CD14-positive monocyte (primary cell): ENCODE measurements at regions not wholly inside any gene's neighbourhood (a gene's known extent, or its start where the extent isn't known, plus 50 kb on each side); places are given as distances from the start of the nearest gene placed in this dataset.
"Not testable (repeated sequence)": the region's sequence is repeated elsewhere in the genome, so short reads cannot be mapped to it uniquely, and the experiment has no call there.

Source experiments
- DNase-seq, 3 donors: peaks; one replicate each; pipeline ENCODE4 v3.0.0-alpha.2; 2011 to 2022
- H2AFZ ChIP-seq: 2 replicates; pipeline ENCODE4 v1.6.0; 2012; ENCODE audit warnings: mild to moderate bottlenecking, low read depth, low read length, inconsistent platforms; ENCODE audit not compliant: insufficient read depth, poor library complexity, severe bottlenecking
- H3K27ac ChIP-seq, 2 donors: 1 replicate in 1 of 2; 2 replicates in 1 of 2; pipeline ENCODE4 v1.5.1; 2012 to 2013; ENCODE audit warnings: low read length in 2 of 2, control low read depth in 1 of 2, inconsistent platforms in 1 of 2, low read depth in 1 of 2, mild to moderate bottlenecking in 1 of 2
- H3K27me3 ChIP-seq, 2 donors: one replicate each; pipeline versions ENCODE4 v1.6.0 to v1.6.1; 2011 to 2013; ENCODE audit warnings: low read length in 2 of 2; ENCODE audit not compliant: control insufficient read depth in 2 of 2, insufficient read depth in 2 of 2
- H3K36me3 ChIP-seq, 2 donors: replicated peaks in 1 of 2; 1 replicate in 1 of 2; 2 replicates in 1 of 2; pipeline versions ENCODE4 v1.5.1 to v1.6.1; 2012 to 2013; ENCODE audit warnings: low read length in 2 of 2, control low read depth in 1 of 2, inconsistent platforms in 1 of 2, mild to moderate bottlenecking in 1 of 2; ENCODE audit not compliant: insufficient read depth in 2 of 2, control insufficient read depth in 1 of 2
- H3K4me1 ChIP-seq, 2 donors: 1 replicate in 1 of 2; 2 replicates in 1 of 2; pipeline versions ENCODE4 v1.5.1 to v1.6.1; 2012 to 2013; ENCODE audit warnings: low read length in 2 of 2, control low read depth in 1 of 2, inconsistent platforms in 1 of 2, mild to moderate bottlenecking in 1 of 2, moderate library complexity in 1 of 2; ENCODE audit not compliant: insufficient read depth in 2 of 2, control insufficient read depth in 1 of 2
- H3K4me2 ChIP-seq: replicated peaks from 2 replicates; pipeline ENCODE3; 2012; ENCODE audit warnings: low read length, moderate library complexity, mild to moderate bottlenecking; ENCODE audit not compliant: poor library complexity, severe bottlenecking; ENCODE audit errors: extremely low read depth
- H3K4me3 ChIP-seq, 3 experiments: fragments of 200-600 bp in 1 of 3; sonication (generic) in 1 of 3; replicated peaks in 1 of 3; 1 replicate in 2 of 3; 2 replicates in 1 of 3; pipeline ENCODE4 v1.5.1; 2011 to 2013; ENCODE audit warnings: low read length in 3 of 3, mild to moderate bottlenecking in 3 of 3, control low read depth in 2 of 3, low read depth in 2 of 3, inconsistent platforms in 1 of 3, moderate library complexity in 1 of 3
- H3K79me2 ChIP-seq: 2 replicates; pipeline ENCODE4 v1.6.0; 2012; ENCODE audit warnings: mild to moderate bottlenecking, control low read depth, inconsistent platforms, low read length, moderate library complexity; ENCODE audit not compliant: insufficient read depth
- H3K9ac ChIP-seq: 2 replicates; pipeline ENCODE4 v1.6.0; 2017; ENCODE audit warnings: low read length, mild to moderate bottlenecking; ENCODE audit not compliant: insufficient read depth, poor library complexity, severe bottlenecking
- H3K9me3 ChIP-seq, 2 donors: replicated peaks in 1 of 2; 1 replicate in 1 of 2; 2 replicates in 1 of 2; pipeline versions ENCODE4 v1.5.1 to v1.6.1; 2012 to 2013; ENCODE audit warnings: low read length in 2 of 2, control low read depth in 1 of 2; ENCODE audit not compliant: control insufficient read depth in 1 of 2, insufficient read depth in 1 of 2
- H4K20me1 ChIP-seq: 2 replicates; pipeline ENCODE4 v1.6.0; 2012; ENCODE audit warnings: mild to moderate bottlenecking, low read length, control low read depth, moderate library complexity; ENCODE audit not compliant: insufficient read depth
- H3K27ac Mint-ChIP-seq, 7 donors: one replicate each; pipeline ENCODE4 v1.8.0; 2020; ENCODE audit warnings: mild to moderate bottlenecking in 7 of 7, mixed read lengths in 7 of 7, moderate library complexity in 6 of 7, inconsistent platforms in 2 of 7
- H3K27me3 Mint-ChIP-seq, 3 donors: one replicate each; pipeline ENCODE4 v1.8.0; 2021 to 2022; ENCODE audit warnings: low read depth in 3 of 3, mild to moderate bottlenecking in 3 of 3, mixed read lengths in 3 of 3, moderate library complexity in 3 of 3, inconsistent platforms in 1 of 3
- H3K36me3 Mint-ChIP-seq, 2 donors: one replicate each; pipeline ENCODE4 v1.8.0; 2020; ENCODE audit warnings: mixed read lengths in 2 of 2, inconsistent platforms in 1 of 2, mild to moderate bottlenecking in 1 of 2
- H3K4me1 Mint-ChIP-seq: one replicate; pipeline ENCODE4 v1.8.0; 2020; ENCODE audit warnings: mild to moderate bottlenecking, mixed read lengths
- H3K4me3 Mint-ChIP-seq, 2 donors: one replicate each; pipeline ENCODE4 v1.8.0; 2020; ENCODE audit warnings: mild to moderate bottlenecking in 2 of 2, mixed read lengths in 2 of 2, moderate library complexity in 1 of 2
- H3K9me3 Mint-ChIP-seq, 7 donors: one replicate each; pipeline ENCODE4 v1.8.0; 2020 to 2022; ENCODE audit warnings: mixed read lengths in 7 of 7, mild to moderate bottlenecking in 6 of 7, moderate library complexity in 6 of 7, inconsistent platforms in 2 of 7
- WGBS: methylation state at CpG from one replicate; pipeline ENCODE4 v1.1.5; 2013; ENCODE audit warnings: missing lambda C conversion rate; ENCODE audit not compliant: insufficient coverage; 5-methylcytosine and 5-hydroxymethylcytosine counted together
- intact Hi-C, 2 donors: fragments of 100-400 bp; cut with micrococcal nuclease; formaldehyde crosslinking; loops; one replicate each; pipeline versions ENCODE4 v1.15.0 to v1.15.1; 2023

GRCh38 chr7:35919607-35920006, 118.8 kb downstream of the SEPTIN7 start:
- H3K36me3 ChIP-seq, H4K20me1 ChIP-seq, H2AFZ ChIP-seq, H3K4me3 ChIP-seq, H3K79me2 ChIP-seq, H3K27me3 ChIP-seq, DNase-seq, H3K4me3 Mint-ChIP-seq, H3K9ac ChIP-seq, H3K9me3 Mint-ChIP-seq, H3K4me2 ChIP-seq, H3K27ac ChIP-seq, H3K27me3 Mint-ChIP-seq, H3K27ac Mint-ChIP-seq, H3K9me3 ChIP-seq, H3K36me3 Mint-ChIP-seq: not testable (repeated sequence)
- intact Hi-C loops, result loop anchor here in 1 of 2 donors (5.0 kb wide), 1 partner anchor 58 kb away; no protein-coding TSS in a partner anchor
- WGBS, result 0% methylated on average over 2 of the region's 6 CpGs
- H3K4me1 Mint-ChIP-seq, result peaks cover 14% of the 10 kb centered on the region
- H3K4me1 ChIP-seq, result peaks cover 8 to 11% of the 10 kb centered on the region in 2 donors

- H3K36me3 Mint-ChIP-seq, H3K4me3 ChIP-seq, H3K4me1 Mint-ChIP-seq, H3K27me3 ChIP-seq, H3K9ac ChIP-seq, H2AFZ ChIP-seq, H3K4me2 ChIP-seq, H3K36me3 ChIP-seq, H3K79me2 ChIP-seq, H3K4me3 Mint-ChIP-seq, H3K9me3 ChIP-seq, H3K27me3 Mint-ChIP-seq, H3K4me1 ChIP-seq, H3K27ac Mint-ChIP-seq, H4K20me1 ChIP-seq, DNase-seq, H3K9me3 Mint-ChIP-seq, intact Hi-C loops, H3K27ac ChIP-seq: not testable (repeated sequence)
- 100% methylated on average over 1 of the region's 5 CpGs for WGBS
Observed at GRCh38 chr7:35921338-35921737, 120.5 kb downstream of the SEPTIN7 start.

- 94% methylated on average over 4 of the region's 7 CpGs for WGBS
- H3K36me3 Mint-ChIP-seq, H3K36me3 ChIP-seq, H3K4me3 Mint-ChIP-seq, H3K27ac ChIP-seq, H3K9ac ChIP-seq, H3K9me3 Mint-ChIP-seq, intact Hi-C loops, H3K4me3 ChIP-seq, H4K20me1 ChIP-seq, H3K79me2 ChIP-seq, H3K27me3 ChIP-seq, H3K4me1 ChIP-seq, H3K27ac Mint-ChIP-seq, H3K4me2 ChIP-seq, H3K27me3 Mint-ChIP-seq, H3K9me3 ChIP-seq, H3K4me1 Mint-ChIP-seq, DNase-seq, H2AFZ ChIP-seq: not testable (repeated sequence)
Observed at GRCh38 chr7:35924668-35925067, 123.8 kb downstream of the SEPTIN7 start.

- H3K4me3 ChIP-seq, H3K79me2 ChIP-seq, H3K4me3 Mint-ChIP-seq, H3K36me3 Mint-ChIP-seq, DNase-seq, H3K27ac ChIP-seq, H3K27ac Mint-ChIP-seq, H3K9ac ChIP-seq, H3K36me3 ChIP-seq, H3K4me1 Mint-ChIP-seq, intact Hi-C loops, H3K4me2 ChIP-seq, H3K27me3 ChIP-seq, H3K27me3 Mint-ChIP-seq, H3K4me1 ChIP-seq, H3K9me3 Mint-ChIP-seq, H4K20me1 ChIP-seq, H2AFZ ChIP-seq, H3K9me3 ChIP-seq: not testable (repeated sequence)
- WGBS, result 100% methylated on average over 1 of the region's 9 CpGs
Observed at GRCh38 chr7:35926966-35927365, 126.1 kb downstream of the SEPTIN7 start.
